ENCODE measurements at regions not wholly inside any gene's neighbourhood (a gene's known extent, or its start where the extent isn't known, plus 50 kb on each side); places are given as distances from the start of the nearest gene placed in this dataset.

GRCh38 chr4:123339507-123340380 is 56.9 kb upstream of the SPRY1 start:
- no peak overlapping the region for H3K27ac ChIP-seq (ENCODE audit: low read length)
- no peak for ATAC-seq

GRCh38 chr4:123340381-123340701 is 56.3 kb upstream of the SPRY1 start:
- H3K9me3 Mint-ChIP-seq = peaks cover 0 to under 1% of the 10 kb centered on the region in 2 donors
- H3K27ac Mint-ChIP-seq = no peak overlapping the region
- no peaks in the 10 kb centered on the region for H3K4me1 Mint-ChIP-seq
- no peak for DNase-seq
- intact Hi-C loops (cut with micrococcal nuclease) = no loop called here
- Histone ChIP-seq H3K27ac (ENCODE audit: low read length) (no peak overlapping the region), H3K9me3 (ENCODE audit: control insufficient read depth, insufficient read depth, low read length) (no peaks in the 10 kb centered on the region), H3K4me3 (ENCODE audit: low read length) (no peak overlapping the region), H3K4me1 (ENCODE audit: control insufficient read depth, insufficient read depth, low read length) (no peaks in the 10 kb centered on the region), H3K27me3 (ENCODE audit: control insufficient read depth, insufficient read depth, low read length) (no peaks in the 10 kb centered on the region), H3K36me3 (ENCODE audit: control insufficient read depth, insufficient read depth, low read length) (no peaks in the 10 kb centered on the region)
- peaks cover 3% of the 10 kb centered on the region for H3K36me3 Mint-ChIP-seq
- no peak overlapping the region for H3K4me3 Mint-ChIP-seq
- peaks cover 3% of the 10 kb centered on the region in 2 donors for H3K27me3 Mint-ChIP-seq (ENCODE audit: low read depth in 2 of 2)
- TF ChIP-seq CTCF (IDR thresholded peaks at IDR 0.05) = no peak
- 85% methylated on average over 7 of the region's 7 CpGs for WGBS (ENCODE audit: insufficient coverage)
- no peak for ATAC-seq

More at GRCh38 chr4:123339507-123340380, 56.9 kb upstream of the SPRY1 start:
- no peaks in the 10 kb centered on the region for H3K4me1 Mint-ChIP-seq
- Histone ChIP-seq H3K4me3 (ENCODE audit: low read length) (no peak overlapping the region), H3K9me3 (ENCODE audit: control insufficient read depth, insufficient read depth, low read length) (no peaks in the 10 kb centered on the region), H3K36me3 (ENCODE audit: control insufficient read depth, insufficient read depth, low read length) (no peaks in the 10 kb centered on the region), H3K27me3 (ENCODE audit: control insufficient read depth, insufficient read depth, low read length) (no peaks in the 10 kb centered on the region), H3K4me1 (ENCODE audit: control insufficient read depth, insufficient read depth, low read length) (no peaks in the 10 kb centered on the region)
- intact Hi-C loops (cut with micrococcal nuclease) = no loop called here
- peaks cover 3 to 7% of the 10 kb centered on the region in 2 donors for H3K27me3 Mint-ChIP-seq (ENCODE audit: low read depth in 2 of 2)
- H3K36me3 Mint-ChIP-seq = peaks cover 8% of the 10 kb centered on the region
- TF ChIP-seq CTCF (IDR thresholded peaks at IDR 0.05) = no peak
- DNase-seq = no peak
- no peak overlapping the region for H3K27ac Mint-ChIP-seq
- WGBS (ENCODE audit: insufficient coverage) = 85% methylated on average over 5 of the region's 5 CpGs
- peaks cover 0 to 2% of the 10 kb centered on the region in 2 donors for H3K9me3 Mint-ChIP-seq
- no peak overlapping the region for H3K4me3 Mint-ChIP-seq

- intact Hi-C loops (cut with micrococcal nuclease) = no loop called here
- Histone ChIP-seq H3K9me3 (ENCODE audit: control insufficient read depth, insufficient read depth, low read length) (no peaks in the 10 kb centered on the region), H3K4me1 (ENCODE audit: control insufficient read depth, insufficient read depth, low read length) (no peaks in the 10 kb centered on the region), H3K27me3 (ENCODE audit: control insufficient read depth, insufficient read depth, low read length) (no peaks in the 10 kb centered on the region), H3K36me3 (ENCODE audit: control insufficient read depth, insufficient read depth, low read length) (no peaks in the 10 kb centered on the region), H3K27ac (ENCODE audit: low read length) (no peak overlapping the region), H3K4me3 (ENCODE audit: low read length) (no peak overlapping the region)
- Mint-ChIP-seq H3K36me3 (no peaks in the 10 kb centered on the region), H3K9me3 (no peaks in the 10 kb centered on the region), H3K27me3 (ENCODE audit: low read depth in 2 of 2) (peaks cover 6 to 8% of the 10 kb centered on the region in 2 donors), H3K27ac (no peak overlapping the region), H3K4me1 (peaks cover 0 to 6% of the 10 kb centered on the region in 2 donors), H3K4me3 (no peak overlapping the region)
- no peak for TF ChIP-seq CTCF (IDR thresholded peaks at IDR 0.05)
- WGBS (ENCODE audit: insufficient coverage) = 89% methylated on average over 2 of the region's 2 CpGs
- ATAC-seq (no peak), DNase-seq (no peak)
Observed at GRCh38 chr4:123342498-123342897, 54.1 kb upstream of the SPRY1 start.

Measured in natural killer cell (primary cell).